Left lung (tissue), 4 donors: ENCODE measurements at regions not wholly inside any gene's neighbourhood (a gene's known extent, or its start where the extent isn't known, plus 50 kb on each side); places are given as distances from the start of the nearest gene placed in this dataset.
A peak's percentile ranks its signal among the peaks of the same experiment; 100 is the strongest.

Experiments used
- ATAC-seq: fragments of 200-7000 bp; cut with Tn5 transposase; one replicate; pipeline ENCODE4 v1.9.1; 2020; ENCODE audit warnings: moderate library complexity
- DNase-seq, 4 donors: peaks; one replicate each; pipeline ENCODE4 v3.0.0-alpha.2; 2013 to 2020
- H3K27ac ChIP-seq, 2 donors: fragments of 200-600 bp; sonication (generic) in 1 of 2; one replicate each; pipeline versions ENCODE4 v1.5.0 to v1.8.0; 2020 to 2021
- H3K27me3 ChIP-seq, 2 donors: fragments of 200-600 bp; sonication (generic) in 1 of 2; one replicate each; pipeline versions ENCODE4 v1.5.0 to v1.8.0; 2020 to 2021
- H3K36me3 ChIP-seq, 2 donors: fragments of 200-600 bp; sonication (generic) in 1 of 2; one replicate each; pipeline versions ENCODE4 v1.5.0 to v1.8.0; 2020 to 2021
- H3K4me1 ChIP-seq, 2 donors: fragments of 200-600 bp; one replicate each; pipeline ENCODE4 v1.8.0; 2021
- H3K4me3 ChIP-seq, 2 donors: fragments of 200-600 bp; sonication (generic) in 1 of 2; one replicate each; pipeline versions ENCODE4 v1.5.0 to v1.8.0; 2020 to 2021; ENCODE audit warnings: mild to moderate bottlenecking in 1 of 2
- H3K9me3 ChIP-seq, 2 donors: fragments of 200-600 bp; sonication (generic) in 1 of 2; one replicate each; pipeline versions ENCODE4 v1.5.0 to v1.8.0; 2020 to 2021
- CTCF ChIP-seq, 2 donors: fragments of 200-600 bp; sonication (generic) in 1 of 2; IDR thresholded peaks; one replicate each; pipeline versions ENCODE4 v1.5.0 to v1.8.0; 2021; ENCODE audit warnings: antibody characterized with exemption in 2 of 2
- intact Hi-C, 2 donors: fragments of 100-400 bp; cut with DNase I; formaldehyde crosslinking; loops; one replicate each; pipeline versions ENCODE4 v1.11.2 to v1.14.2; 2022
- donor health status: DM: no; HTN: yes; CAD: no.
- donor health status: DM: no; HTN: no; CAD: no.

GRCh38 chr2:217293046-217293445 is 433.2 kb upstream of the TNP1 start:
- Histone ChIP-seq H3K27ac (no peak overlapping the region), H3K4me3 (no peak overlapping the region), H3K27me3 (no peaks in the 10 kb centered on the region), H3K9me3 (peaks cover 0 to 14% of the 10 kb centered on the region in 2 donors), H3K4me1 (no peaks in the 10 kb centered on the region), H3K36me3 (no peaks in the 10 kb centered on the region)
- no peak for DNase-seq
- intact Hi-C loops: no loop called here
- ATAC-seq: no peak
- no peak for TF ChIP-seq CTCF (IDR thresholded peaks at IDR 0.05)

- peak; percentile 62 for ATAC-seq
- TF ChIP-seq CTCF (IDR thresholded peaks at IDR 0.05): no peak
- no peaks in the 10 kb centered on the region for H3K36me3 ChIP-seq
- intact Hi-C loops: no loop called here
- H3K9me3 ChIP-seq: peaks cover 0 to 3% of the 10 kb centered on the region in 2 donors
- H3K4me1 ChIP-seq: no peaks in the 10 kb centered on the region
- no peak overlapping the region for H3K4me3 ChIP-seq
- no peaks in the 10 kb centered on the region for H3K27me3 ChIP-seq
- DNase-seq: no peak
- no peak overlapping the region for H3K27ac ChIP-seq
Measured at GRCh38 chr2:217291259-217291658, 431.4 kb upstream of the TNP1 start.

DNA sequence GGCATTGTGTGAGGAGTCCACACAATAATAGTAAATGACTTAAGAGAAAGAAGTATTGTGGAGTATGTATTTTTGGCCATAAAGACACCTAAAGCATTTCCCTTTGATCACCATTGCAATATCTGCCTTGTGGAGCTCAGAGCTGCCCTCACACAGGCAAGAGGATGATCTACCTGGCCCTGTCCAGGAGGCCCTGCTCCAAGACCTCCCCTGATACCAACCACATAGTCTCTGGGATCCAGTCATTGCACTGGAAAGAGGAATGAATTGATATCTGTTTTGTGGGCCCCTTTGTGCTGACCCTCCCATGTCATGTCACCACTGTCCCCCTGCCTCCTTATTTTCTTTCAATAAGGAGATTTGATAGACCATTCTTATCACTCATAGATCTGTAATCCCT is 430.6 kb upstream of the TNP1 start:
- Histone ChIP-seq H3K9me3 (peaks cover 0 to 3% of the 10 kb centered on the region in 2 donors), H3K36me3 (no peaks in the 10 kb centered on the region), H3K4me3 (no peak overlapping the region), H3K27ac (no peak overlapping the region), H3K4me1 (no peaks in the 10 kb centered on the region), H3K27me3 (no peaks in the 10 kb centered on the region)
- DNase-seq: no peak
- intact Hi-C loops: no loop called here
- ATAC-seq: no peak
- no peak for TF ChIP-seq CTCF (IDR thresholded peaks at IDR 0.05)

GRCh38 chr2:217289907-217290280 is 430.0 kb upstream of the TNP1 start:
- no peak overlapping the region for H3K27ac ChIP-seq
- DNase-seq (no peak), ATAC-seq (no peak)
- TF ChIP-seq CTCF (IDR thresholded peaks at IDR 0.05): no peak
- H3K4me3 ChIP-seq: no peak overlapping the region
- H3K36me3 ChIP-seq: no peaks in the 10 kb centered on the region
- H3K9me3 ChIP-seq: peaks cover 0 to 3% of the 10 kb centered on the region in 2 donors
- intact Hi-C loops: no loop called here
- H3K27me3 ChIP-seq: no peaks in the 10 kb centered on the region
- H3K4me1 ChIP-seq: no peaks in the 10 kb centered on the region

DNA sequence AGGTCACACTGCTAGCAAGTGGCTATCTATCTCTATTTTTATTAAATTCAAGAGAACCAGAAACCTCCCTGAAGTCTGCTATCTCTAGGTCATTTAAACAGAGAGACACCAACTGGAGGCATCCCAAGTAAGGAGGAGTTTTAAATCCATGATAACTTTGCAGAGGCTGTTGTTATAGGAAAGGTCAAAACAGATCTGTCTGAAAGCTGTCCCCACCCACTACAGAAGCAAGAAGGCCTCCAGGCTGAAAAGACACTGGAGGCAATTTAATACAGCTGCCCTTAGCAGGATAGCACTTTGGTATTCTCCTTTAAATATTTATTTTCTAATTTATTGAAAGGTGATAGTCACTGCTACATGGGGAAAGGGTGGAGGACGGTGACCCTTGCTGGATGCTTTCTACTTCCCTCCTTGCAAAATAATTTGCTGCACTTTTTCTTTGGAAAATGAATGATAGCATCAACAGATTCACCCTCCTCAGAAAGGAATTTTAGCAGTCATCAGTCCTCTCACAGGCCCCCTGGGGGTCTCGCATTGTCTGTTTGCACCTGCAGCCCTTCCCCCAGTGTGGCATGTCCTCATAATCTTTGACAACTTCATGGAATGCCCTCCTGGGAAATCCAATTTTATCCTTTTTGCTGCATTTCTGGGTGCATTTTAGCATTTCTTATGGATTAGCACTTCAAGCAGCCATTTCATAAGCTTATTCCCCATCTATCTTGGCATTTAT is 429.5 kb upstream of the TNP1 start:
- H3K4me1 ChIP-seq: no peaks in the 10 kb centered on the region
- H3K9me3 ChIP-seq: peaks cover 0 to 3% of the 10 kb centered on the region in 2 donors
- H3K4me3 ChIP-seq: no peak overlapping the region
- H3K27ac ChIP-seq: no peak overlapping the region
- no peaks in the 10 kb centered on the region for H3K36me3 ChIP-seq
- DNase-seq (no peak), ATAC-seq (no peak)
- H3K27me3 ChIP-seq: no peaks in the 10 kb centered on the region
- no peak for TF ChIP-seq CTCF (IDR thresholded peaks at IDR 0.05)
- intact Hi-C loops: no loop called here
